AG10803 (cell line): ENCODE measurements at regions not wholly inside any gene's neighbourhood (a gene's known extent, or its start where the extent isn't known, plus 50 kb on each side); places are given as distances from the start of the nearest gene placed in this dataset.

ENCODE experiments used
- DNase-seq: peaks from one replicate; pipeline ENCODE4 v3.0.0; 2010; ENCODE audit warnings: low read depth
- H3K4me3 ChIP-seq: 2 replicates; pipeline ENCODE4 v1.5.1; 2011; ENCODE audit warnings: mild to moderate bottlenecking, low read length, control low read depth
- TF ChIP-seq, protein P1 (sequence below): conservative IDR thresholded peaks from 2 replicates; pipeline ENCODE4 v1.5.1; 2011; ENCODE audit warnings: mild to moderate bottlenecking, low read length, control low read depth, inconsistent platforms

DNA sequence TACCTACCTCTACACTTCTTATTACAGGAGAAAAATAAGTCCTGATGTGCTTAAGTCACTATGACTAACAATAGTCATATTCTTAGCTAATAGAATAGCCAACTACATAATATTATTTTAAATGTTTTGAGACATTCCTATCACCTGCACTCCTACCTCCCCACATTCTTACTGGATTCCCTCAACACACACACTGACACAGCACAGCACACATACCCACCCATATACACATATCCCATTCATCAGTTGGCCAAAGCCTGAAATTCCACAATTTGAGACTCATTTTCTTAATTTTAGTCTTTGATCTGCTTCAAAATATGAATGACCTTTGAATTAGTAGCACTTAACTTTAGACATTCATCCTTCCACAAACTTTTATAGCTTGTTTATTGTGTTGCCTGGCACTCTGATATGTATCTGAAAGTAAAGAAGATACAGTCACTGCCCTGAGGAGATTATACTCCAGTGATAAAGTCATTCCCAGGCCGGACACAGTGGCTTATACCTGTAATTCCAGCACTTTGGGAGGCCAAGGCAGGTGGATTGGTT, 168.3 kb upstream of the RASA1 start:
- H3K4me3 ChIP-seq = no peak overlapping the region
- no peak for DNase-seq
- TF ChIP-seq, protein P1, sequence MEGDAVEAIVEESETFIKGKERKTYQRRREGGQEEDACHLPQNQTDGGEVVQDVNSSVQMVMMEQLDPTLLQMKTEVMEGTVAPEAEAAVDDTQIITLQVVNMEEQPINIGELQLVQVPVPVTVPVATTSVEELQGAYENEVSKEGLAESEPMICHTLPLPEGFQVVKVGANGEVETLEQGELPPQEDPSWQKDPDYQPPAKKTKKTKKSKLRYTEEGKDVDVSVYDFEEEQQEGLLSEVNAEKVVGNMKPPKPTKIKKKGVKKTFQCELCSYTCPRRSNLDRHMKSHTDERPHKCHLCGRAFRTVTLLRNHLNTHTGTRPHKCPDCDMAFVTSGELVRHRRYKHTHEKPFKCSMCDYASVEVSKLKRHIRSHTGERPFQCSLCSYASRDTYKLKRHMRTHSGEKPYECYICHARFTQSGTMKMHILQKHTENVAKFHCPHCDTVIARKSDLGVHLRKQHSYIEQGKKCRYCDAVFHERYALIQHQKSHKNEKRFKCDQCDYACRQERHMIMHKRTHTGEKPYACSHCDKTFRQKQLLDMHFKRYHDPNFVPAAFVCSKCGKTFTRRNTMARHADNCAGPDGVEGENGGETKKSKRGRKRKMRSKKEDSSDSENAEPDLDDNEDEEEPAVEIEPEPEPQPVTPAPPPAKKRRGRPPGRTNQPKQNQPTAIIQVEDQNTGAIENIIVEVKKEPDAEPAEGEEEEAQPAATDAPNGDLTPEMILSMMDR = no peak

- TF ChIP-seq, protein P1 = no peak
- DNase-seq = no peak
- no peak overlapping the region for H3K4me3 ChIP-seq
Measured at GRCh38 chr5:87099968-87100367, 167.7 kb upstream of the RASA1 start.

DNA sequence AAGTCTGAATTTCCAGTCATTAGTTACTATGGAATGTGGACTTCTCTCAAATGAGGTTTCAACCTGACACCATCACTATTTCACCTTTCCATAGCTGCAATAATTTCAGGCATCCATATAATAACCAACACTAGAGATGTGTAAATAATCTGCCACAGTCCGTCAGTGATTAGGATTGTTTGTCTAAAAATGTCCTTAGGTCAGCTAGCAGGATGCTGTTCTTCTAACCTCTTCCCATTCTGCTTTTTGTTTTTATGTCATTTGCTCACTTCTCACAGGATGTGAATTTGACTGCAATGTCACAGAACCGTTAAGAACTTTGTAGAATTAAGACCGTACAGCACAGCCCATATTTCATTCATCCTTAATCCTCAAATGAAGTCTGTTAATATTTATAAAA, 166.4 kb upstream of the RASA1 start:
- no peak for DNase-seq
- H3K4me3 ChIP-seq = no peak overlapping the region
- TF ChIP-seq, protein P1 = no peak

GRCh38 chr5:87102841-87103240, 164.8 kb upstream of the RASA1 start:
- DNase-seq = no peak
- TF ChIP-seq, protein P1 = no peak
- no peak overlapping the region for H3K4me3 ChIP-seq

DNA sequence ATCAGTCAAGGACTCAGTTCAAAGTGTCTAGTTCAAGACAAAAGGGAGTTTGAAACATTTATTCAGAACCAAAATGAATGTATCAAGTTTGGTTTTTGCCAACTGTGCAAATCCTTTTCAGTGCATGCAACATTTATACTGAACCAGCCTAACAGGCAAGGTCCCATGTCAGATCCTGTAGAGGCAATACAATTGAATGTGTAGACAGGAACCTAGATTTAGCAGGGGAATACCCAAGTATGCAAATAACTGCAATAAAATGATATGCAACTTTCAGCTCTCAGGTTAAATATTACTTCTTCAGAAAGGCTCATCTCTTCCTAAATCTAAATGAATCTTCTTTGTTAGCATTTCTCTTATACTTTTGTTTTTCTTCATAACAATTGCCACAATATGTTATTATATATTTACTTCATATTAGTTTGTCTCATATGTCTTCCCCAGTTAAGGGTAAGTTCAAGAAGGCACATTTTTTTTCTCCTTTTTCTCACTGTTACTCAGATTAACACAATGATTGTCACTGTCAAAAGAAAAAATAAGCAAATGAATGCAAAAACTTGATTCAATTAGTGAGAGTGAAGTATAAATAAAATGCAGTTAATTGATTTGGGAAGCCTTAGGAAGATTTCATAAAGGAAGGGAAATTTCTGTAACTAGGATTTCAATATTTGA, 163.9 kb upstream of the RASA1 start:
- DNase-seq = no peak

GRCh38 chr5:87105577-87105976, 162.1 kb upstream of the RASA1 start:
- no peak overlapping the region for H3K4me3 ChIP-seq
- TF ChIP-seq, protein P1 = no peak
- no peak for DNase-seq

More for the DNA sequence above, 163.9 kb upstream of the RASA1 start:
- TF ChIP-seq, protein P1 = no peak
- H3K4me3 ChIP-seq = no peak overlapping the region

- no peak for DNase-seq
- no peak overlapping the region for H3K4me3 ChIP-seq
- TF ChIP-seq, protein P1 = no peak
Measured at GRCh38 chr5:87109746-87110145, 157.9 kb upstream of the RASA1 start.
